ENCODE measurements at regions not wholly inside any gene's neighbourhood (a gene's known extent, or its start where the extent isn't known, plus 50 kb on each side); places are given as distances from the start of the nearest gene placed in this dataset.

DNA sequence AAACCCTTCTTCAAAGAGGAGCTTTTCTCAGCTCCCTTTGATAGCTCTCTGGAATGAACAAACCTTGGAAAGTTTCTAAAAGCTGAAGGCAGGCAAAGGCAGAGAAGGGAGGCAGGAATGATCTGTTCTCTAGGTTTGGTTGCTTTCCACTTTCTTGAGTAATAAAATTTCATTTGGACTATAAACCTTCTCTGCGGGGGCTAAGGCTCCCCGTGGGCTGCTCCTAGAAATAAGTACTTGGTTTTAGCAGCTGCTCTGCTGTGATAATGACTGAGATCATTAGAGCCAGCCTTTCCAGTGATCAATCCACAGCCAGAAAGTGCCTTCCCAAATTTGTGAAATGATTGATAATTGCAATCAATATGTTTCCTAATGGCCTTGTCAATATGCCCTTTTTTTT lies 183.8 kb upstream of the HTR2A start:
- Histone ChIP-seq H3K27ac (ENCODE audit: low read depth, low read length) (no peak overlapping the region), H3K9me3 (ENCODE audit: control insufficient read depth, insufficient read depth, low read length) (no peaks in the 10 kb centered on the region), H3K27me3 (ENCODE audit: control insufficient read depth, insufficient read depth, low read length) (no peaks in the 10 kb centered on the region), H3K4me3 (ENCODE audit: low read depth, low read length) (no peak overlapping the region)
- no peak for DNase-seq (ENCODE audit: low read depth, low spot score)
- TF ChIP-seq, protein P1, sequence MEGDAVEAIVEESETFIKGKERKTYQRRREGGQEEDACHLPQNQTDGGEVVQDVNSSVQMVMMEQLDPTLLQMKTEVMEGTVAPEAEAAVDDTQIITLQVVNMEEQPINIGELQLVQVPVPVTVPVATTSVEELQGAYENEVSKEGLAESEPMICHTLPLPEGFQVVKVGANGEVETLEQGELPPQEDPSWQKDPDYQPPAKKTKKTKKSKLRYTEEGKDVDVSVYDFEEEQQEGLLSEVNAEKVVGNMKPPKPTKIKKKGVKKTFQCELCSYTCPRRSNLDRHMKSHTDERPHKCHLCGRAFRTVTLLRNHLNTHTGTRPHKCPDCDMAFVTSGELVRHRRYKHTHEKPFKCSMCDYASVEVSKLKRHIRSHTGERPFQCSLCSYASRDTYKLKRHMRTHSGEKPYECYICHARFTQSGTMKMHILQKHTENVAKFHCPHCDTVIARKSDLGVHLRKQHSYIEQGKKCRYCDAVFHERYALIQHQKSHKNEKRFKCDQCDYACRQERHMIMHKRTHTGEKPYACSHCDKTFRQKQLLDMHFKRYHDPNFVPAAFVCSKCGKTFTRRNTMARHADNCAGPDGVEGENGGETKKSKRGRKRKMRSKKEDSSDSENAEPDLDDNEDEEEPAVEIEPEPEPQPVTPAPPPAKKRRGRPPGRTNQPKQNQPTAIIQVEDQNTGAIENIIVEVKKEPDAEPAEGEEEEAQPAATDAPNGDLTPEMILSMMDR (IDR thresholded peaks at IDR 0.05; ENCODE audit: low read depth, low read length), result no peak
- ChIA-PET POLR2A (no interaction called here), CTCF (no interaction called here)

DNA sequence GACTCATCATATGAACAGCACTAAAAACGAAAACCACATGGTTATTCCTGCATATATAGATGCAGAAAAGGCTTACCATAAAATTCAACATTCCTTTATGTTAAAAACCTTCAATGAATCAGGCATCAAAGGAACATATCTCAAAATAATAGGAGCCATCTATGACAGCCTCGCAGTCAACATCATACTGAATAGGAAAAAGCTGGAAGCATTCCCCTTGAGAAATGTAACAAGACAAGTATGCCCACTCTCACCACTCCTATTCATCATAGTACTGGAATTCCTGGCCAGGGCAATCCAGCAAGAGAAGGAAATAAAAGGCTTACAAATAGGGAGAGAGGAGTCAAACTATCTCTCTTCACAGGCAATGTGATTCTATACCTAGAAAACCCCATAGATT lies 179.6 kb upstream of the HTR2A start:
- no peak overlapping the region for H3K27ac ChIP-seq (ENCODE audit: low read depth, low read length)
- no peak overlapping the region for H3K4me3 ChIP-seq (ENCODE audit: low read depth, low read length)
- no peak for DNase-seq (ENCODE audit: low read depth, low spot score)
- no peaks in the 10 kb centered on the region for H3K27me3 ChIP-seq (ENCODE audit: control insufficient read depth, insufficient read depth, low read length)
- 0 out of 2 replicates have a peak, but pooled peaks cover 2% of the 10 kb centered on the region for H3K9me3 ChIP-seq (ENCODE audit: control insufficient read depth, insufficient read depth, low read length)
- TF ChIP-seq, protein P1 (IDR thresholded peaks at IDR 0.05; ENCODE audit: low read depth, low read length), result no peak
- ChIA-PET CTCF (no interaction called here), POLR2A (no interaction called here)

DNA sequence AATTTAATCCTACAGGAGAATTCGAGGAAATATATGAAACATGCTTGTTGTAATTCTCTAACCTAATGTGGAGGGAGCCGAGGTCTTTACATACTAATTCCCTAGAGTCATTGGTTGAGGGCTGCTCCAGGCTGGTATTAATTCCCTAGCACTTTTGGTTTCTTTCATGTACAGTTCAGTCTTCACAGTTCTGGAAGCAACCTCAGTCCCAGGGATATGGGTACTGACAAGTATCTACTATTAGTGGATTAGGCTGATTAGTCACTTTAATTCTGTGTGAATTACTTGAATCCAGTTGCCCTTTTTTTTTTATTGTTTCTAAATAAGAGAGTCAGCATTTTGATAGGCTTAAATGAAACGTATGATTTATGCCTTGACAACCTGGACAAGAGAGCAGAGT lies 172.3 kb upstream of the HTR2A start:
- TF ChIP-seq, protein P1 (IDR thresholded peaks at IDR 0.05; ENCODE audit: low read depth, low read length), result no peak
- Histone ChIP-seq H3K27me3 (ENCODE audit: control insufficient read depth, insufficient read depth, low read length) (no peaks in the 10 kb centered on the region), H3K9me3 (ENCODE audit: control insufficient read depth, insufficient read depth, low read length) (0 out of 2 replicates have a peak, but pooled peaks cover 2% of the 10 kb centered on the region), H3K27ac (ENCODE audit: low read depth, low read length) (no peak overlapping the region), H3K4me3 (ENCODE audit: low read depth, low read length) (no peak overlapping the region)
- CTCF ChIA-PET, result no interaction called here
- DNase-seq (ENCODE audit: low read depth, low spot score), result no peak
- POLR2A ChIA-PET, result no interaction called here

DNA sequence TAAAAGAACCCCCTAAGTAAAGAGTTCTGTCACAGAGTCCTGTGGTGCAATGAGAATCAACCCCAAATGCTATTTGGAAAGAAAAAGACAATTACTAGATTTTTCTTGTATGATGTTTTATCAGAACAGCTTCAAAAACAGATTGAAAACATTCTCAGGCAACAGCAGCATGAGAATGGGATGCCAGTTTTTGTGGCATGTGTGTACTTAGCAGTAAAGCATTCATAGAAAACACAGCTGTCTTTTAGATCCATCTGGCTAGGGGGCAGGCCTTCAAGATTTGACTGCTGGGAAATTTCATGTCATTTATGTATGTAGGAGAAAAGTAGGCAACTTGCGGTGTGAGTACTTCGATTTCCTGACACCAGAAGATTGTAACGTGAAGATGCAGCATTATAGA lies 170.5 kb upstream of the HTR2A start:
- CTCF ChIA-PET, result no interaction called here
- no peak for DNase-seq (ENCODE audit: low read depth, low spot score)
- POLR2A ChIA-PET, result no interaction called here

DNA sequence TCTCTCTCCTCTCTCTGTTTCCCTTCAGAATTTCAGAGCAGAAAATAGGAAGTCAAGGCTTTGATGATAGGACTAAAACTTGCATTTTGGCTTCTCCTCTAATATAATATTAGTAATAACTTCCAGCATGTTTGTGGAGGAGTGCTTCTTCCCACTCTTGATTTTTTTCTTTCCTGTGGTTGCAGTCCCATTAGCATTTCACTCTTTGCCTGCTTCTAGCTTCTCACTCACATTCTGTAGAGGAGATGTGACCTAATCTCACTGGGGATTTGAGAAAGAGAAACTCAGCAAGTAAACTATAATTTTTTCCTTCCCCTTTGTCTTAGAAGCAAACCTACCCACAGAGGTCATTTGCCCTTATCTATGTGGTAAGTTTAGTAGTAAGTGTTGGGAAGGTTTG lies 169.4 kb upstream of the HTR2A start:
- ChIA-PET CTCF (no interaction called here), POLR2A (no interaction called here)
- Histone ChIP-seq H3K27ac (ENCODE audit: low read depth, low read length) (no peak overlapping the region), H3K27me3 (ENCODE audit: control insufficient read depth, insufficient read depth, low read length) (no peaks in the 10 kb centered on the region), H3K9me3 (ENCODE audit: control insufficient read depth, insufficient read depth, low read length) (no peaks in the 10 kb centered on the region), H3K4me3 (ENCODE audit: low read depth, low read length) (no peak overlapping the region)
- DNase-seq (ENCODE audit: low read depth, low spot score), result no peak
- TF ChIP-seq, protein P1 (IDR thresholded peaks at IDR 0.05; ENCODE audit: low read depth, low read length), result no peak

More for the DNA sequence above, 170.5 kb upstream of the HTR2A start:
- H3K27me3 ChIP-seq (ENCODE audit: control insufficient read depth, insufficient read depth, low read length), result no peaks in the 10 kb centered on the region
- no peaks in the 10 kb centered on the region for H3K9me3 ChIP-seq (ENCODE audit: control insufficient read depth, insufficient read depth, low read length)
- H3K4me3 ChIP-seq (ENCODE audit: low read depth, low read length), result no peak overlapping the region
- H3K27ac ChIP-seq (ENCODE audit: low read depth, low read length), result no peak overlapping the region
- TF ChIP-seq, protein P1 (IDR thresholded peaks at IDR 0.05; ENCODE audit: low read depth, low read length), result no peak

Data from AG04450 (cell line).